SU-DHL-6 (cell line): ENCODE measurements at regions not wholly inside any gene's neighbourhood (a gene's known extent, or its start where the extent isn't known, plus 50 kb on each side); places are given as distances from the start of the nearest gene placed in this dataset.
"Not testable (repeated sequence)": the region's sequence is repeated elsewhere in the genome, so short reads cannot be mapped to it uniquely, and the experiment has no call there.

Source experiments
- H2AFZ ChIP-seq: fragments of 200-600 bp; sonication (generic); 2 replicates; pipeline ENCODE4 v1.6.1; 2014; ENCODE audit warnings: low read depth, mild to moderate bottlenecking, moderate library complexity, mixed read lengths, antibody characterized with exemption, low read length; ENCODE audit not compliant: severe bottlenecking
- H3F3A ChIP-seq: fragments of 200-600 bp; shearing (Covaris generic); 2 replicates; pipeline ENCODE4 v1.6.0; 2016; ENCODE audit warnings: antibody characterized with exemption, mild to moderate bottlenecking; ENCODE audit not compliant: insufficient read depth
- H3K27ac ChIP-seq: fragments of 200-600 bp; sonication (generic); 2 replicates; pipeline ENCODE4 v1.5.1; 2016; ENCODE audit warnings: low read depth, mild to moderate bottlenecking, low read length, moderate library complexity, mixed read lengths
- H3K27me3 ChIP-seq: fragments of 200-600 bp; sonication (generic), shearing (Covaris generic); 2 replicates; pipeline ENCODE4 v1.6.0; 2014; ENCODE audit warnings: mild to moderate bottlenecking, low read length
- H3K36me3 ChIP-seq: fragments of 200-600 bp; sonication (generic); 2 replicates; pipeline ENCODE4 v1.6.1; 2014; ENCODE audit warnings: mild to moderate bottlenecking, low read length, mixed read lengths
- H3K4me2 ChIP-seq: fragments of 300-600, 200-600 bp; shearing (Covaris generic), sonication (generic); 2 replicates; pipeline ENCODE4 v1.6.0; 2014; ENCODE audit warnings: low read length, low read depth, mild to moderate bottlenecking; ENCODE audit not compliant: poor library complexity, severe bottlenecking
- H3K4me3 ChIP-seq: fragments of 200-600 bp; sonication (generic); 2 replicates; pipeline ENCODE4 v1.5.1; 2014; ENCODE audit warnings: antibody characterized with exemption, low read length, mild to moderate bottlenecking, mixed read lengths; ENCODE audit not compliant: insufficient read depth, poor library complexity, severe bottlenecking
- H3K79me2 ChIP-seq: fragments of 200-600 bp; sonication (generic); 2 replicates; pipeline ENCODE4 v1.6.1; 2014; ENCODE audit warnings: mild to moderate bottlenecking, low read length, moderate library complexity; ENCODE audit not compliant: insufficient read depth
- H3K9ac ChIP-seq: fragments of 200-600 bp; sonication (generic); 2 replicates; pipeline ENCODE4 v1.7.0; 2014; ENCODE audit warnings: mild to moderate bottlenecking, low read length
- H3K9me2 ChIP-seq: fragments of 200-600 bp; sonication (generic); replicated peaks from 2 replicates; pipeline ENCODE4 v1.6.1; 2014; ENCODE audit warnings: low read length; ENCODE audit not compliant: insufficient read depth
- H3K9me3 ChIP-seq: fragments of 200-600 bp; sonication (generic); 2 replicates; pipeline ENCODE4 v1.6.1; 2014; ENCODE audit warnings: low read length, mixed read lengths; ENCODE audit not compliant: insufficient read depth
- H4K20me1 ChIP-seq: fragments of 200-600 bp; sonication (generic); 2 replicates; pipeline ENCODE4 v1.6.1; 2014; ENCODE audit warnings: low read depth, mild to moderate bottlenecking, antibody characterized with exemption, low read length, moderate library complexity, mixed read lengths
- CTCF ChIP-seq: fragments of 200-600 bp; sonication (generic); IDR thresholded peaks from one replicate; pipeline ENCODE4 v1.5.1; 2017; ENCODE audit warnings: antibody characterized with exemption, mild to moderate bottlenecking, low read length, moderate library complexity; ENCODE audit not compliant: insufficient read depth, poor library complexity, severe bottlenecking
- EZH2phosphoT487 ChIP-seq: fragments of 200-600 bp; sonication (generic), shearing (Covaris generic); conservative IDR thresholded peaks from 2 replicates; pipeline ENCODE4 v1.6.1; 2018; ENCODE audit warnings: mild to moderate bottlenecking, antibody characterized with exemption, low read length, moderate library complexity, mixed read lengths

DNA sequence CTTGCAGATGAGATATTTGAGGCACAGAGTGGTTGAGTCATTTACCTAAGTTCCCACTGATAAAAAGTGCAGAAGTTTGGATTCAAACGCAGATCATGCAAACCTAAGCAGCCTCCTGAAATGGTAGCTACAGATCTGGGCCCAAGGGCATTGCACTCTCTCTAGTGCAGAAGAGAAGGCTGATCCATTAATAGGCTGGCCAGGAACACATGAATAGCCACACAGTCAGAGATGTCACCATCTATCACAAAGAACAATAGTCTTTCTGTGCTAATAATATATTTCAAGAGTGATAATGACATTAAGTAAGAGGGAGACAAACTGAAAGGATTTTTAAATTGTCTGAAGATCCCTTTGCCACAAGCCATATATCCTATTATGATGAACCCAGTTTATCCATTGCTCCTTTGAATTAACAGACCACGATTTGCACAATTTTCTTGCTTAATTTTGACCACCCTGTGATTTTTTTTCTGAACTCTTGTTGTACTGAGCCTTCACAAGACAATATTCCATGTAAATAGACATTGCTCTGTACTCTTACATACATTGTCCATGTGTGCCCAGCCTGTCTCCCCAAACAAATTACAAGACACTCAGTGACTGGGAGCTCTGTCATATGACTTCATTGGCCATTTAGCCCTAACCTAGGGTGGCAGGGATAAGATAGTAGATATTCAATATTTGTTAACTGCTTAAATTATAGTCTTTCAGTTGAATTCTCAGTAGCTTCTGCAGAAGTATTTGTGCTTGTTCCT is 112.4 kb upstream of the RBPJ start:
- Histone ChIP-seq H3K4me3 (no peak overlapping the region), H3K9ac (no peak overlapping the region), H3K9me3 (no peaks in the 10 kb centered on the region), H3K27ac (no peak overlapping the region), H3K79me2 (no peaks in the 10 kb centered on the region), H3K4me2 (no peak overlapping the region), H3F3A (no peaks in the 10 kb centered on the region), H2AFZ (no peak overlapping the region), H4K20me1 (no peaks in the 10 kb centered on the region), H3K9me2 (no peaks in the 10 kb centered on the region), H3K36me3 (no peaks in the 10 kb centered on the region), H3K27me3 (no peaks in the 10 kb centered on the region)
- no peak for TF ChIP-seq EZH2phosphoT487
- no peak for TF ChIP-seq CTCF

DNA sequence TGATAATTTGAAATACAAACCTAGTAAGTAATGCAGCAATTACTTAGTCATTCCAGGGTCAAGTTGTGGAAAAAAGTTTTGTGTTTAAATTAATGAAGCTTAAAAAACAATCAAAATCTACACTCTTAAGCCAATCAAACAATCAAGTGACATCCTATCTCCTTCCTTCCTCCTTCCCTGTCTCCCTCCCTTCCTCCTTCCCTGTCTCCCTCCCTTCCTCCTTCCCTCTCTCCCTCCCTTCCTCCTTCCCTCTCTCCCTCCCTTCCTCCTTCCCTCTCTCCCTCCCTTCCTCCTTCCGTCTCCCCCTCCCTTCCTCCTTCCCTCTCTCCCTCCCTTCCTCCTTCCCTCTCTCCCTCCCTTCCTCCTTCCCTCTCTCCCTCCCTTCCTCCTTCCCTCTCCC is 111.4 kb upstream of the RBPJ start:
- not testable (repeated sequence) for H3K9ac ChIP-seq, H3F3A ChIP-seq, H2AFZ ChIP-seq, H3K9me2 ChIP-seq, H3K4me2 ChIP-seq, H3K27ac ChIP-seq, H3K4me3 ChIP-seq, H3K36me3 ChIP-seq, H3K79me2 ChIP-seq, H4K20me1 ChIP-seq, H3K27me3 ChIP-seq, H3K9me3 ChIP-seq

DNA sequence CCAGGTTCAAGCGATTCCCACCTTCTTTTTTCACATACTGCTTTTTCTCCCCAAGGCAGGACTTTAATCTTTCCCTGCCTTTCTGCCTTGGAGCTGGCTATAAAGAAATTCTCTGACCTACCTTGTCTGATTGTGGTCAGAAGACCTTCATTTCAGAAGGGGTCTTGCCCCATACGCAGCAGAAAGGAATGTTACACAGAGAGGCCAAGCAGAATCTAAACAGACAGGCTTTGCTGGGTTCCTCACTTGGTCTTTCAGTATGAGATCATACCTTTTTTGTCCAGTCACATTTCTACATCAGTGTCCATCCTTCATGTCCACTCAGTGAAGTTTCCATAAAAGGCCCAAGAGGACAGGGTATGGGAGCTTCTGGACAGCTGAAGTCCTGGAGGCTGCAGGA is 108.3 kb upstream of the RBPJ start:
- Histone ChIP-seq H3K4me2 (no peak overlapping the region), H4K20me1 (no peaks in the 10 kb centered on the region), H3K27ac (no peak overlapping the region), H3K79me2 (no peaks in the 10 kb centered on the region), H3F3A (no peaks in the 10 kb centered on the region), H3K9me2 (no peaks in the 10 kb centered on the region), H3K27me3 (no peaks in the 10 kb centered on the region), H2AFZ (no peak overlapping the region), H3K9ac (no peak overlapping the region), H3K36me3 (no peaks in the 10 kb centered on the region), H3K4me3 (no peak overlapping the region), H3K9me3 (no peaks in the 10 kb centered on the region)
- TF ChIP-seq CTCF (no peak), EZH2phosphoT487 (no peak)

DNA sequence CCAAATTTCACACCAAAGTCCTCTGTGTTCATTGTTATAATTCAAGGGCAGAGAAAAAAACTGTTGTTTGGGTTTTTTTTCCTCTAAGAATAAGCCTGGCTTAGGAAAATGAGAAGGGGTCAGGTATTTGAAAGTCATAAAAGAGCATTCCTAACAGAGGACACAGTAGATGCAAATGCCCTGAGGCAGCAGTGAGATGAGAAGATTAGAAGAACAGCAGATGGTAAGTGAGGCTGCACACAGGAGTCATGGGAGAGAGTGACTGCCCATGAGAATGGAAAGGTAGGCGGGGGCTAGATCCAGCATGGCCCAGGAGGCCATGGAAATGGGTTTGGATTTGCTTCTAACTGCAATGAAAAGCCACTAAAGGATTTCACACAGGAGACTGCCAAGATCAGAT is 107.5 kb upstream of the RBPJ start:
- H3K27ac ChIP-seq: no peak overlapping the region
- H3K79me2 ChIP-seq: no peaks in the 10 kb centered on the region
- H3K36me3 ChIP-seq: no peaks in the 10 kb centered on the region
- no peak overlapping the region for H2AFZ ChIP-seq
- H3K27me3 ChIP-seq: no peaks in the 10 kb centered on the region
- H3K9me2 ChIP-seq: no peaks in the 10 kb centered on the region
- no peak overlapping the region for H3K4me2 ChIP-seq
- no peaks in the 10 kb centered on the region for H3K9me3 ChIP-seq
- no peaks in the 10 kb centered on the region for H4K20me1 ChIP-seq
- H3K9ac ChIP-seq: no peak overlapping the region
- H3F3A ChIP-seq: no peaks in the 10 kb centered on the region
- TF ChIP-seq EZH2phosphoT487 (no peak), CTCF (no peak)
- H3K4me3 ChIP-seq: no peak overlapping the region
